HL-60 (cell line): ENCODE measurements at regions not wholly inside any gene's neighbourhood (a gene's known extent, or its start where the extent isn't known, plus 50 kb on each side); places are given as distances from the start of the nearest gene placed in this dataset.

Experiments
- CTCF ChIP-seq: IDR thresholded peaks from one replicate; pipeline ENCODE4 v1.5.1; 2011; ENCODE audit warnings: low read length, control low read depth, inconsistent platforms; ENCODE audit not compliant: insufficient read depth
- GABPA ChIP-seq: IDR thresholded peaks from 2 replicates; pipeline ENCODE4 v1.6.1; 2012; ENCODE audit warnings: low read depth
- POLR2AphosphoS5 ChIP-seq: IDR thresholded peaks from 2 replicates; pipeline ENCODE4 v1.6.1; 2012; ENCODE audit warnings: low read depth
- TF ChIP-seq, protein P1 (sequence below): IDR thresholded peaks from 2 replicates; pipeline ENCODE4 v1.6.1; 2012; ENCODE audit warnings: low read depth; ENCODE audit not compliant: insufficient replicate concordance

DNA sequence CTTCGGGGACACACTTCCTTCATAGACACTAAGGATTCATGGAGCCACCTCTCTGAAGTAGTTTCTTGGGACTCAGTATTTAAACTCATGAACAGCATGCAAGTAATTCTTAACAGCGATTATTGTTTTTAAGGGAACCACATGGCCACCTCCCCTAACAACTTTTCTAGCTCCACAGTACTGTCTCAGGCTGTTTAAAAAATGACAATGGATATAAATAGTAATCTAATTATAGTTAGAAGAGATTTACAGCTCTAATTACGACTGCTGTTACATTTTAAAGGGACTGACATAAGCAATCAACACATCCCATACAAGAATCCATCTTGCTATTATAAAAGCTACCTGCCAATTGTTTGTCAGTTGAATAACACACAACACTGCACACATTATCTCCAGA, 72.1 kb upstream of the HDGFL1 start:
- TF ChIP-seq, protein P1, sequence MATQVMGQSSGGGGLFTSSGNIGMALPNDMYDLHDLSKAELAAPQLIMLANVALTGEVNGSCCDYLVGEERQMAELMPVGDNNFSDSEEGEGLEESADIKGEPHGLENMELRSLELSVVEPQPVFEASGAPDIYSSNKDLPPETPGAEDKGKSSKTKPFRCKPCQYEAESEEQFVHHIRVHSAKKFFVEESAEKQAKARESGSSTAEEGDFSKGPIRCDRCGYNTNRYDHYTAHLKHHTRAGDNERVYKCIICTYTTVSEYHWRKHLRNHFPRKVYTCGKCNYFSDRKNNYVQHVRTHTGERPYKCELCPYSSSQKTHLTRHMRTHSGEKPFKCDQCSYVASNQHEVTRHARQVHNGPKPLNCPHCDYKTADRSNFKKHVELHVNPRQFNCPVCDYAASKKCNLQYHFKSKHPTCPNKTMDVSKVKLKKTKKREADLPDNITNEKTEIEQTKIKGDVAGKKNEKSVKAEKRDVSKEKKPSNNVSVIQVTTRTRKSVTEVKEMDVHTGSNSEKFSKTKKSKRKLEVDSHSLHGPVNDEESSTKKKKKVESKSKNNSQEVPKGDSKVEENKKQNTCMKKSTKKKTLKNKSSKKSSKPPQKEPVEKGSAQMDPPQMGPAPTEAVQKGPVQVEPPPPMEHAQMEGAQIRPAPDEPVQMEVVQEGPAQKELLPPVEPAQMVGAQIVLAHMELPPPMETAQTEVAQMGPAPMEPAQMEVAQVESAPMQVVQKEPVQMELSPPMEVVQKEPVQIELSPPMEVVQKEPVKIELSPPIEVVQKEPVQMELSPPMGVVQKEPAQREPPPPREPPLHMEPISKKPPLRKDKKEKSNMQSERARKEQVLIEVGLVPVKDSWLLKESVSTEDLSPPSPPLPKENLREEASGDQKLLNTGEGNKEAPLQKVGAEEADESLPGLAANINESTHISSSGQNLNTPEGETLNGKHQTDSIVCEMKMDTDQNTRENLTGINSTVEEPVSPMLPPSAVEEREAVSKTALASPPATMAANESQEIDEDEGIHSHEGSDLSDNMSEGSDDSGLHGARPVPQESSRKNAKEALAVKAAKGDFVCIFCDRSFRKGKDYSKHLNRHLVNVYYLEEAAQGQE = no peak
- TF ChIP-seq CTCF (no peak), GABPA (no peak), POLR2AphosphoS5 (no peak)
